ENCODE measurements at regions not wholly inside any gene's neighbourhood (a gene's known extent, or its start where the extent isn't known, plus 50 kb on each side); places are given as distances from the start of the nearest gene placed in this dataset.

- TF ChIP-seq POLR2AphosphoS5 (IDR thresholded peaks at IDR 0.05) (no peak), CTCF (IDR thresholded peaks at IDR 0.05) (no peak), POLR2A (IDR thresholded peaks at IDR 0.05; ENCODE audit: low read depth) (no peak), EP300 (IDR thresholded peaks at IDR 0.05) (no peak)
These were observed 452.4 kb upstream of the HTR2A start for GRCh38 chr13:47349211-47349610.

Measured in esophagus muscularis mucosa (tissue), 4 donors.